Neural cell (in vitro differentiated cells): ENCODE measurements at regions not wholly inside any gene's neighbourhood (a gene's known extent, or its start where the extent isn't known, plus 50 kb on each side); places are given as distances from the start of the nearest gene placed in this dataset.

ENCODE experiments used
- H2AFZ ChIP-seq: fragments of 200-600, 300-800 bp; sonication (generic), shearing (Covaris generic); 2 replicates; pipeline ENCODE4 v1.6.0; 2014; ENCODE audit warnings: low read depth, mild to moderate bottlenecking, antibody characterized with exemption, low read length, moderate library complexity
- H3F3A ChIP-seq: fragments of 200-600 bp; shearing (Covaris generic); 2 replicates; pipeline ENCODE4 v1.6.1; 2016; ENCODE audit warnings: mild to moderate bottlenecking, moderate library complexity, mixed read lengths, antibody characterized with exemption, low read length; ENCODE audit not compliant: insufficient read depth, poor library complexity, severe bottlenecking
- H3K27ac ChIP-seq: fragments of 200-600, 300-800 bp; sonication (generic), shearing (Covaris generic); 2 replicates; pipeline ENCODE4 v1.5.1; 2014; ENCODE audit warnings: mild to moderate bottlenecking, low read length, moderate library complexity
- H3K27me3 ChIP-seq: fragments of 300-800, 200-600 bp; sonication (generic), shearing (Covaris generic); 2 replicates; pipeline ENCODE4 v1.6.0; 2014; ENCODE audit warnings: mild to moderate bottlenecking, low read depth, low read length, moderate library complexity; ENCODE audit not compliant: insufficient read depth
- H3K36me3 ChIP-seq: fragments of 300-800, 200-600 bp; sonication (generic), shearing (Covaris generic); 2 replicates; pipeline ENCODE4 v1.5.1; 2014; ENCODE audit warnings: mild to moderate bottlenecking, antibody characterized with exemption, low read length, moderate library complexity; ENCODE audit not compliant: insufficient read depth
- H3K4me2 ChIP-seq: fragments of 300-800, 200-600 bp; sonication (generic), shearing (Covaris generic); 2 replicates; pipeline ENCODE4 v1.6.0; 2014; ENCODE audit warnings: mild to moderate bottlenecking, low read length
- H3K4me3 ChIP-seq: fragments of 300-800, 200-600 bp; sonication (generic), shearing (Covaris generic); 2 replicates; pipeline ENCODE4 v1.5.1; 2014; ENCODE audit warnings: mild to moderate bottlenecking, low read length, moderate library complexity
- H3K79me2 ChIP-seq: fragments of 200-600 bp; shearing (Covaris generic); replicated peaks from 2 replicates; pipeline ENCODE4 v1.6.0; 2014; ENCODE audit warnings: mild to moderate bottlenecking, low read length, moderate library complexity; ENCODE audit not compliant: insufficient read depth
- H3K9ac ChIP-seq: fragments of 300-800, 200-600 bp; sonication (generic), shearing (Covaris generic); 2 replicates; pipeline ENCODE4 v1.6.1; 2016; ENCODE audit warnings: mild to moderate bottlenecking, low read length, mixed read lengths
- H3K9me2 ChIP-seq: fragments of 200-600 bp; shearing (Covaris generic); 2 replicates; pipeline ENCODE4 v1.6.1; 2016; ENCODE audit warnings: mild to moderate bottlenecking, low read length, mixed read lengths; ENCODE audit not compliant: insufficient read depth
- H3K9me3 ChIP-seq: fragments of 200-600, 300-800 bp; sonication (generic), shearing (Covaris generic); 2 replicates; pipeline ENCODE4 v1.6.1; 2016; ENCODE audit warnings: mild to moderate bottlenecking, mixed run types, low read length, moderate library complexity, mixed read lengths
- H4K20me1 ChIP-seq: fragments of 200-600 bp; shearing (Covaris generic); 2 replicates; pipeline ENCODE4 v1.6.1; 2016; ENCODE audit warnings: mild to moderate bottlenecking, mixed run types; ENCODE audit not compliant: insufficient read depth
- CTCF ChIP-seq: fragments of 450-650 bp; IDR thresholded peaks from 2 replicates; pipeline ENCODE4 v1.5.1; 2014; ENCODE audit warnings: antibody characterized with exemption, mild to moderate bottlenecking, moderate library complexity; ENCODE audit not compliant: poor library complexity, severe bottlenecking
- EP300 ChIP-seq: fragments of 450-650 bp; conservative IDR thresholded peaks from 2 replicates; pipeline ENCODE4 v1.6.1; 2014; ENCODE audit warnings: antibody characterized with exemption, mild to moderate bottlenecking, moderate library complexity; ENCODE audit not compliant: poor library complexity, severe bottlenecking
- EZH2 ChIP-seq: fragments of 200-600, 300-800 bp; shearing (Covaris generic), sonication (generic); IDR thresholded peaks from 2 replicates; pipeline ENCODE4 v1.6.1; 2014; ENCODE audit warnings: antibody characterized with exemption, low read length, borderline replicate concordance, mild to moderate bottlenecking; ENCODE audit not compliant: insufficient read depth, poor library complexity, severe bottlenecking
- MXI1 ChIP-seq: fragments of 450-650 bp; conservative IDR thresholded peaks from 2 replicates; pipeline ENCODE4 v1.6.1; 2014; ENCODE audit warnings: antibody characterized with exemption, mild to moderate bottlenecking; ENCODE audit not compliant: poor library complexity, severe bottlenecking
- POLR2AphosphoS5 ChIP-seq: IDR thresholded peaks from 2 replicates; pipeline ENCODE4 v1.6.1; 2012
- RAD21 ChIP-seq: fragments of 450-650 bp; conservative IDR thresholded peaks from 2 replicates; pipeline ENCODE4 v1.6.1; 2014; ENCODE audit warnings: antibody characterized with exemption, mild to moderate bottlenecking, moderate library complexity
- REST ChIP-seq: IDR thresholded peaks from 2 replicates; pipeline ENCODE4 v1.6.1; 2012; ENCODE audit warnings: borderline replicate concordance
- SMC3 ChIP-seq: fragments of 450-650 bp; conservative IDR thresholded peaks from 2 replicates; pipeline ENCODE4 v1.6.1; 2014; ENCODE audit warnings: antibody characterized with exemption, mild to moderate bottlenecking, moderate library complexity; ENCODE audit not compliant: poor library complexity
- TAF1 ChIP-seq: IDR thresholded peaks from 2 replicates; pipeline ENCODE4 v1.6.1; 2012; ENCODE audit warnings: low read depth

GRCh38 chr20:48314925-48315592 lies 512.7 kb downstream of the PREX1 start:
- Histone ChIP-seq H3K4me2 (no peak overlapping the region), H3K36me3 (no peaks in the 10 kb centered on the region), H3K27me3 (no peaks in the 10 kb centered on the region), H3K9ac (no peak overlapping the region), H3K79me2 (no peaks in the 10 kb centered on the region), H3K9me2 (no peaks in the 10 kb centered on the region), H3F3A (no peaks in the 10 kb centered on the region), H3K27ac (no peak overlapping the region), H3K9me3 (no peaks in the 10 kb centered on the region), H3K4me3 (no peak overlapping the region), H4K20me1 (no peaks in the 10 kb centered on the region), H2AFZ (no peak overlapping the region)
- no peak for TF ChIP-seq TAF1

DNA sequence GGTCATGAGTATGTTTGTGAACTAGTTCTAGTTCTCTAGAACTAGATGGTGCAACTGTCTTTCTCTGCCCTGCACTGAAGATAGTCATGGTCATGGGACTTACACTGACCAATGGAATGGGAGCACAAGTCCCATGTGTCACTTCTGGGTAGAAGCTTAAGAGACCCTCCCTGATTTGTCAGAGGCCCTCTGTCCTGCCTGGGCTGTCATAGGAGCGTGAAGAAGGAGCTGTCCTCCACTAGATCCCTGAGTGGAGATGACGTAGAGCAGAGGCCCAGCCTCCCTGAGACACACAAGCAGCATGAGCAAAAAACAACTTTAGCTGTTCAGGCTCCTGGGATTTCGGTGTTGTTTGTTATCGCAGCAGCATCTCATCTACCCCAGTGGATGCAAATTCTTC lies 514.5 kb downstream of the PREX1 start:
- H3K79me2 ChIP-seq = no peaks in the 10 kb centered on the region
- H3K4me3 ChIP-seq = no peak overlapping the region
- H3K27me3 ChIP-seq = no peaks in the 10 kb centered on the region
- H3K9me3 ChIP-seq = no peaks in the 10 kb centered on the region
- TF ChIP-seq EZH2 (no peak), CTCF (no peak), POLR2AphosphoS5 (no peak), EP300 (no peak), SMC3 (no peak), REST (no peak), RAD21 (no peak), TAF1 (no peak), MXI1 (no peak)
- no peaks in the 10 kb centered on the region for H3F3A ChIP-seq
- no peak overlapping the region for H3K27ac ChIP-seq
- H3K36me3 ChIP-seq = no peaks in the 10 kb centered on the region
- H3K9ac ChIP-seq = no peak overlapping the region
- H4K20me1 ChIP-seq = no peaks in the 10 kb centered on the region
- H2AFZ ChIP-seq = no peak overlapping the region
- H3K4me2 ChIP-seq = no peak overlapping the region
- no peaks in the 10 kb centered on the region for H3K9me2 ChIP-seq

DNA sequence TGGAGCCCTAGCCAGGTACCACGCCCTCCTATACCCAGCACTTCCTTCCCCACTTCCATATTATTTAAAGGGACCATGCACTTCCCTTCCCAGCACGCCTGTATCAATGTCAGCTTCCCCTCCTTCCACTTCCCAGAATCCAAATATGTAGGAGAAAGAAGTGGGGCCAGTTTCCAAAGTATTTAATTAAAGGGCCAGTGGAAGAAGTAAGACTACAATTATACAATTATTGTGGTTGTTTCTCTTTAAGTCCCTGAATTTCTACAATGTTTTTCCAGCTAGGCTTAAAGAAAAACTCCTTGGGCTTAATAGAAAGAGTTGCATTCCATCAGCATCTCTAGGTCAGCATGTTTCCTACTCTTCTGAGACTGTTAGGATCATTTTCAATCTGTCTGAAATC lies 515.8 kb downstream of the PREX1 start:
- Histone ChIP-seq H3K27me3 (no peaks in the 10 kb centered on the region), H3K36me3 (no peaks in the 10 kb centered on the region), H3K27ac (no peak overlapping the region), H3K79me2 (no peaks in the 10 kb centered on the region), H3K4me2 (no peak overlapping the region), H3K9ac (no peak overlapping the region), H4K20me1 (no peaks in the 10 kb centered on the region), H3K9me2 (no peaks in the 10 kb centered on the region), H3K9me3 (no peaks in the 10 kb centered on the region), H2AFZ (no peak overlapping the region), H3K4me3 (no peak overlapping the region), H3F3A (no peaks in the 10 kb centered on the region)
- no peak for TF ChIP-seq POLR2AphosphoS5
